H1 (cell line): ENCODE measurements at regions not wholly inside any gene's neighbourhood (a gene's known extent, or its start where the extent isn't known, plus 50 kb on each side); places are given as distances from the start of the nearest gene placed in this dataset.

ENCODE experiments used
- ATF3 ChIP-seq: IDR thresholded peaks from 2 replicates; pipeline ENCODE4 v1.6.1; 2011; ENCODE audit warnings: low read depth, mild to moderate bottlenecking, low read length; ENCODE audit not compliant: insufficient read depth
- BCL11A ChIP-seq, 2 experiments: IDR thresholded peaks; one replicate each; pipeline ENCODE4 v1.6.1; 2011; ENCODE audit warnings: low read depth in 2 of 2, low read length in 2 of 2, mild to moderate bottlenecking in 2 of 2
- JUN ChIP-seq: IDR thresholded peaks from 2 replicates; pipeline ENCODE4 v1.6.1; 2011; ENCODE audit warnings: low read depth, mild to moderate bottlenecking, improper control_type of control experiment, low read length
- JUND ChIP-seq: IDR thresholded peaks from 2 replicates; pipeline ENCODE4 v1.6.1; 2011; ENCODE audit warnings: mild to moderate bottlenecking, improper control_type of control experiment, low read length
- SP1 ChIP-seq: IDR thresholded peaks from 2 replicates; pipeline ENCODE4 v1.6.1; 2011; ENCODE audit warnings: low read depth, low read length
- TF ChIP-seq, protein P1 (sequence below): fragments of 300-600 bp; sonication (generic); IDR thresholded peaks from 2 replicates; pipeline ENCODE4 v1.7.1; 2012; ENCODE audit warnings: low read length, moderate library complexity, mild to moderate bottlenecking, inconsistent platforms; ENCODE audit not compliant: insufficient replicate concordance

DNA sequence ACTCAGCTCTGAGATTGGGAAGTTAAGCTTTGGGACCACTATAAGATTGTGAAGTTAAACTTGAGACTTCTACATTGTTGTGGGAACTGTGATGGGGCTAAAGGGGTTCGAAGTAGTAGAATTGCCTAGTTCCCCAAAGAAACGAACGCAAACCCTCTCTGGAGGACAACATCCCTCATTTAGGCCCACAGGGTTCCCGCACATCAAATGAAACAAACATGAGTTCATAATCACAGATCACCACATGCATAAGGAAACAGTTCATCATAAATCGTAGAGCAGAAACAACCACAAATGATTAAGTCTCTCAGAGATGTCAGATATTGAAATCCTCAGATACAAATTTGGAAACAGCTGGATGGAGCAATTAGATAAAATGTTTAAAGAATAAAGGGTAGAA, 55.9 kb upstream of the HPCAL1 start (continued):
- TF ChIP-seq, protein P1, sequence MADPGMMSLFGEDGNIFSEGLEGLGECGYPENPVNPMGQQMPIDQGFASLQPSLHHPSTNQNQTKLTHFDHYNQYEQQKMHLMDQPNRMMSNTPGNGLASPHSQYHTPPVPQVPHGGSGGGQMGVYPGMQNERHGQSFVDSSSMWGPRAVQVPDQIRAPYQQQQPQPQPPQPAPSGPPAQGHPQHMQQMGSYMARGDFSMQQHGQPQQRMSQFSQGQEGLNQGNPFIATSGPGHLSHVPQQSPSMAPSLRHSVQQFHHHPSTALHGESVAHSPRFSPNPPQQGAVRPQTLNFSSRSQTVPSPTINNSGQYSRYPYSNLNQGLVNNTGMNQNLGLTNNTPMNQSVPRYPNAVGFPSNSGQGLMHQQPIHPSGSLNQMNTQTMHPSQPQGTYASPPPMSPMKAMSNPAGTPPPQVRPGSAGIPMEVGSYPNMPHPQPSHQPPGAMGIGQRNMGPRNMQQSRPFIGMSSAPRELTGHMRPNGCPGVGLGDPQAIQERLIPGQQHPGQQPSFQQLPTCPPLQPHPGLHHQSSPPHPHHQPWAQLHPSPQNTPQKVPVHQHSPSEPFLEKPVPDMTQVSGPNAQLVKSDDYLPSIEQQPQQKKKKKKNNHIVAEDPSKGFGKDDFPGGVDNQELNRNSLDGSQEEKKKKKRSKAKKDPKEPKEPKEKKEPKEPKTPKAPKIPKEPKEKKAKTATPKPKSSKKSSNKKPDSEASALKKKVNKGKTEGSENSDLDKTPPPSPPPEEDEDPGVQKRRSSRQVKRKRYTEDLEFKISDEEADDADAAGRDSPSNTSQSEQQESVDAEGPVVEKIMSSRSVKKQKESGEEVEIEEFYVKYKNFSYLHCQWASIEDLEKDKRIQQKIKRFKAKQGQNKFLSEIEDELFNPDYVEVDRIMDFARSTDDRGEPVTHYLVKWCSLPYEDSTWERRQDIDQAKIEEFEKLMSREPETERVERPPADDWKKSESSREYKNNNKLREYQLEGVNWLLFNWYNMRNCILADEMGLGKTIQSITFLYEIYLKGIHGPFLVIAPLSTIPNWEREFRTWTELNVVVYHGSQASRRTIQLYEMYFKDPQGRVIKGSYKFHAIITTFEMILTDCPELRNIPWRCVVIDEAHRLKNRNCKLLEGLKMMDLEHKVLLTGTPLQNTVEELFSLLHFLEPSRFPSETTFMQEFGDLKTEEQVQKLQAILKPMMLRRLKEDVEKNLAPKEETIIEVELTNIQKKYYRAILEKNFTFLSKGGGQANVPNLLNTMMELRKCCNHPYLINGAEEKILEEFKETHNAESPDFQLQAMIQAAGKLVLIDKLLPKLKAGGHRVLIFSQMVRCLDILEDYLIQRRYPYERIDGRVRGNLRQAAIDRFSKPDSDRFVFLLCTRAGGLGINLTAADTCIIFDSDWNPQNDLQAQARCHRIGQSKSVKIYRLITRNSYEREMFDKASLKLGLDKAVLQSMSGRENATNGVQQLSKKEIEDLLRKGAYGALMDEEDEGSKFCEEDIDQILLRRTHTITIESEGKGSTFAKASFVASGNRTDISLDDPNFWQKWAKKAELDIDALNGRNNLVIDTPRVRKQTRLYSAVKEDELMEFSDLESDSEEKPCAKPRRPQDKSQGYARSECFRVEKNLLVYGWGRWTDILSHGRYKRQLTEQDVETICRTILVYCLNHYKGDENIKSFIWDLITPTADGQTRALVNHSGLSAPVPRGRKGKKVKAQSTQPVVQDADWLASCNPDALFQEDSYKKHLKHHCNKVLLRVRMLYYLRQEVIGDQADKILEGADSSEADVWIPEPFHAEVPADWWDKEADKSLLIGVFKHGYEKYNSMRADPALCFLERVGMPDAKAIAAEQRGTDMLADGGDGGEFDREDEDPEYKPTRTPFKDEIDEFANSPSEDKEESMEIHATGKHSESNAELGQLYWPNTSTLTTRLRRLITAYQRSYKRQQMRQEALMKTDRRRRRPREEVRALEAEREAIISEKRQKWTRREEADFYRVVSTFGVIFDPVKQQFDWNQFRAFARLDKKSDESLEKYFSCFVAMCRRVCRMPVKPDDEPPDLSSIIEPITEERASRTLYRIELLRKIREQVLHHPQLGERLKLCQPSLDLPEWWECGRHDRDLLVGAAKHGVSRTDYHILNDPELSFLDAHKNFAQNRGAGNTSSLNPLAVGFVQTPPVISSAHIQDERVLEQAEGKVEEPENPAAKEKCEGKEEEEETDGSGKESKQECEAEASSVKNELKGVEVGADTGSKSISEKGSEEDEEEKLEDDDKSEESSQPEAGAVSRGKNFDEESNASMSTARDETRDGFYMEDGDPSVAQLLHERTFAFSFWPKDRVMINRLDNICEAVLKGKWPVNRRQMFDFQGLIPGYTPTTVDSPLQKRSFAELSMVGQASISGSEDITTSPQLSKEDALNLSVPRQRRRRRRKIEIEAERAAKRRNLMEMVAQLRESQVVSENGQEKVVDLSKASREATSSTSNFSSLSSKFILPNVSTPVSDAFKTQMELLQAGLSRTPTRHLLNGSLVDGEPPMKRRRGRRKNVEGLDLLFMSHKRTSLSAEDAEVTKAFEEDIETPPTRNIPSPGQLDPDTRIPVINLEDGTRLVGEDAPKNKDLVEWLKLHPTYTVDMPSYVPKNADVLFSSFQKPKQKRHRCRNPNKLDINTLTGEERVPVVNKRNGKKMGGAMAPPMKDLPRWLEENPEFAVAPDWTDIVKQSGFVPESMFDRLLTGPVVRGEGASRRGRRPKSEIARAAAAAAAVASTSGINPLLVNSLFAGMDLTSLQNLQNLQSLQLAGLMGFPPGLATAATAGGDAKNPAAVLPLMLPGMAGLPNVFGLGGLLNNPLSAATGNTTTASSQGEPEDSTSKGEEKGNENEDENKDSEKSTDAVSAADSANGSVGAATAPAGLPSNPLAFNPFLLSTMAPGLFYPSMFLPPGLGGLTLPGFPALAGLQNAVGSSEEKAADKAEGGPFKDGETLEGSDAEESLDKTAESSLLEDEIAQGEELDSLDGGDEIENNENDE, result no peak
- TF ChIP-seq SP1 (no peak), ATF3 (no peak), JUND (no peak), BCL11A (IDR thresholded peaks at IDR 0.05; ENCODE audit: low read depth in 2 of 2, low read length in 2 of 2) (no peak), JUN (no peak)
